Endothelial cell of umbilical vein (primary cell): ENCODE measurements at regions not wholly inside any gene's neighbourhood (a gene's known extent, or its start where the extent isn't known, plus 50 kb on each side); places are given as distances from the start of the nearest gene placed in this dataset.

Experiments
- BruUV-seq: library from RNA; stranded (reverse); fragments of 400-500 nt; replicated peaks from 2 replicates; lab custom pipeline; 2021; lab: Mats Ljungman, UMichigan
- CTCF ChIA-PET: fragments of 300-600, 350-600 bp; sonication (Branson Sonifier 250); formaldehyde crosslinking; loops from one replicate; lab custom pipeline; 2021; ENCODE audit warnings: antibody characterized with exemption, inconsistent platforms; lab: Charles Lee
- POLR2A ChIA-PET: fragments of 300-600, 350-600 bp; sonication (Branson Sonifier 250); formaldehyde crosslinking; loops from one replicate; lab custom pipeline; 2021; ENCODE audit warnings: antibody characterized with exemption, inconsistent platforms; lab: Charles Lee
- DNase-seq: peaks from one replicate; pipeline ENCODE4 v3.0.0-alpha.2; 2011; ENCODE audit warnings: low read depth, low spot score
- FAIRE-seq: peaks from 2 replicates; lab custom pipeline; 2011; peaks lifted over from hg19 to GRCh38; lab: Jason Lieb, UNC
- H2AFZ ChIP-seq: 2 replicates; pipeline ENCODE4 v1.6.0; 2012; ENCODE audit warnings: low read depth, low read length, control low read depth, inconsistent platforms
- H3K27ac ChIP-seq: 2 replicates; pipeline ENCODE4 v1.5.1; 2011; ENCODE audit warnings: low read depth, mild to moderate bottlenecking, control low read depth, low read length, moderate library complexity; ENCODE audit not compliant: insufficient read depth
- H3K27me3 ChIP-seq, 2 experiments: 2 replicates each; pipeline versions ENCODE4 v1.6.0 to v1.6.1; 2011; ENCODE audit warnings: low read length in 2 of 2, mixed read lengths in 1 of 2; ENCODE audit not compliant: control insufficient read depth in 2 of 2, insufficient read depth in 2 of 2
- H3K36me3 ChIP-seq, 2 experiments: 2 replicates in 1 of 2; 3 replicates in 1 of 2; pipeline ENCODE4 v1.5.1; 2011; ENCODE audit warnings: low read length in 2 of 2, mild to moderate bottlenecking in 1 of 2, moderate library complexity in 1 of 2; ENCODE audit not compliant: control insufficient read depth in 2 of 2, insufficient read depth in 2 of 2; ENCODE audit errors: extremely low read depth in 1 of 2
- H3K4me1 ChIP-seq: 3 replicates; pipeline ENCODE4 v1.5.1; 2011; ENCODE audit warnings: mild to moderate bottlenecking, low read length; ENCODE audit not compliant: control insufficient read depth, insufficient read depth; ENCODE audit errors: extremely low read depth
- H3K4me2 ChIP-seq: 2 replicates; pipeline ENCODE4 v1.6.1; 2011; ENCODE audit warnings: low read length, control low read depth, mixed read lengths; ENCODE audit not compliant: insufficient read depth
- H3K4me3 ChIP-seq, 3 experiments: fragments of 200-600 bp in 1 of 3; sonication (generic), shearing (Covaris generic) in 1 of 3; replicated peaks in 1 of 3; 2 replicates each; pipeline ENCODE4 v1.5.1; 2011 to 2016; ENCODE audit warnings: control low read depth in 3 of 3, low read length in 3 of 3, mild to moderate bottlenecking in 2 of 3, inconsistent platforms in 1 of 3, low read depth in 1 of 3, moderate library complexity in 1 of 3; ENCODE audit not compliant: insufficient read depth in 1 of 3
- H3K79me2 ChIP-seq: 2 replicates; pipeline ENCODE4 v1.6.0; 2012; ENCODE audit warnings: low read length, inconsistent platforms; ENCODE audit not compliant: control insufficient read depth, insufficient read depth
- H3K9ac ChIP-seq: replicated peaks from 2 replicates; pipeline ENCODE3; 2011; ENCODE audit warnings: low read length, control low read depth; ENCODE audit not compliant: insufficient read depth; ENCODE audit errors: extremely low read depth
- H3K9me1 ChIP-seq: replicated peaks from 3 replicates; pipeline ENCODE4 v1.6.0; 2011; ENCODE audit warnings: mild to moderate bottlenecking, low read length; ENCODE audit not compliant: control insufficient read depth, insufficient read depth; ENCODE audit errors: extremely low read depth
- H3K9me3 ChIP-seq: replicated peaks from 2 replicates; pipeline ENCODE4 v1.5.1; 2012; ENCODE audit warnings: low read length, inconsistent platforms; ENCODE audit not compliant: control insufficient read depth, insufficient read depth
- H4K20me1 ChIP-seq: replicated peaks from 2 replicates; pipeline ENCODE3; 2011; ENCODE audit warnings: mild to moderate bottlenecking, low read length; ENCODE audit not compliant: control insufficient read depth, insufficient read depth; ENCODE audit errors: extremely low read depth
- EZH2 ChIP-seq: IDR thresholded peaks from 2 replicates; pipeline ENCODE4 v1.6.1; 2012; ENCODE audit warnings: borderline replicate concordance, low read depth, mild to moderate bottlenecking, moderate library complexity, low read length, inconsistent platforms; ENCODE audit not compliant: severe bottlenecking
- FOS ChIP-seq: IDR thresholded peaks from 2 replicates; pipeline ENCODE4 v1.6.1; 2011; ENCODE audit warnings: mild to moderate bottlenecking, low read length, moderate library complexity, borderline replicate concordance; ENCODE audit not compliant: insufficient read depth
- GATA2 ChIP-seq: IDR thresholded peaks from 2 replicates; pipeline ENCODE4 v1.7.0; 2011; ENCODE audit warnings: low read depth, mild to moderate bottlenecking, moderate library complexity, mixed read lengths, low read length; ENCODE audit not compliant: insufficient read length, insufficient read depth
- POLR2AphosphoS5 ChIP-seq: IDR thresholded peaks from 2 replicates; pipeline ENCODE4 v1.6.1; 2012; ENCODE audit warnings: low read depth, mild to moderate bottlenecking, control low read depth, low read length, moderate library complexity; ENCODE audit not compliant: insufficient read depth
- dilution Hi-C: fragments of 300-500 bp; cut with MboI; formaldehyde crosslinking; loops from one replicate; pipeline ENCODE4 v1.15.0; 2019; ENCODE audit warnings: low sequenced_read_pairs; ENCODE audit not compliant: extremely low pct_ligation_motif_present
- intact Hi-C: fragments of 100-400 bp; cut with micrococcal nuclease; formaldehyde crosslinking; loops from one replicate; pipeline ENCODE4 v1.10.0; 2022

- no peak for FAIRE-seq
- H3K27ac ChIP-seq, result no peak overlapping the region
- H3K4me1 ChIP-seq, result no peaks in the 10 kb centered on the region
- TF ChIP-seq GATA2, result no peak
- H2AFZ ChIP-seq, result no peak overlapping the region
- H3K9me3 ChIP-seq, result no peaks in the 10 kb centered on the region
- ChIA-PET CTCF (interaction anchor here (1.5 to 1.6 kb wide), 2 partner anchors 15 to 41 kb away, joined by 4 read pairs; no protein-coding TSS in a partner anchor), POLR2A (no interaction called here)
- H3K9me1 ChIP-seq, result no peaks in the 10 kb centered on the region
- DNase-seq, result no peak
- H3K27me3 ChIP-seq, result peaks cover 0 to 5% of the 10 kb centered on the region in 2 experiments
- no peak overlapping the region for H3K4me3 ChIP-seq
- no peak overlapping the region for H3K4me2 ChIP-seq
- no peak overlapping the region for H3K9ac ChIP-seq
- no peaks in the 10 kb centered on the region for H3K79me2 ChIP-seq
- no TSS peak for BruUV-seq
- dilution Hi-C loops, result no loop called here
- intact Hi-C loops, result no loop called here
- no peaks in the 10 kb centered on the region for H4K20me1 ChIP-seq
- H3K36me3 ChIP-seq, result no peaks in the 10 kb centered on the region
Measured at GRCh38 chr2:181146171-181146570, 165.8 kb downstream of the UBE2E3 start.

GRCh38 chr2:181149056-181149455, 168.7 kb downstream of the UBE2E3 start:
- no peaks in the 10 kb centered on the region for H3K4me1 ChIP-seq
- CTCF ChIA-PET, result no interaction called here
- TF ChIP-seq FOS, result no peak
- no peak for TF ChIP-seq POLR2AphosphoS5
- no peak for TF ChIP-seq EZH2
- no peaks in the 10 kb centered on the region for H3K79me2 ChIP-seq
- H2AFZ ChIP-seq, result no peak overlapping the region
- H3K27ac ChIP-seq, result no peak overlapping the region
- no peaks in the 10 kb centered on the region for H4K20me1 ChIP-seq
- intact Hi-C loops, result no loop called here
- no peak overlapping the region for H3K9ac ChIP-seq
- H3K4me3 ChIP-seq, result no peak overlapping the region
- no TSS peak for BruUV-seq
- H3K4me2 ChIP-seq, result no peak overlapping the region
- H3K36me3 ChIP-seq, result no peaks in the 10 kb centered on the region
- DNase-seq (no peak), FAIRE-seq (no peak)
- dilution Hi-C loops, result no loop called here
- H3K9me3 ChIP-seq, result no peaks in the 10 kb centered on the region
- peaks cover 0 to 5% of the 10 kb centered on the region in 2 experiments for H3K27me3 ChIP-seq
- no peaks in the 10 kb centered on the region for H3K9me1 ChIP-seq
- POLR2A ChIA-PET, result no interaction called here
